Tibial artery (tissue), 4 donors: ENCODE measurements at regions not wholly inside any gene's neighbourhood (a gene's known extent, or its start where the extent isn't known, plus 50 kb on each side); places are given as distances from the start of the nearest gene placed in this dataset.

Experiments used
- DNase-seq, 2 donors: peaks; one replicate each; pipeline ENCODE4 v3.0.0-alpha.2; 2019
- H3K27ac ChIP-seq, 2 donors: fragments of 200-600 bp; sonication (generic) in 1 of 2; 1 replicate in 1 of 2; 2 replicates in 1 of 2; pipeline ENCODE4 v1.5.1; 2018 to 2019; ENCODE audit warnings: mild to moderate bottlenecking in 1 of 2
- H3K27me3 ChIP-seq, 2 donors: fragments of 200-600 bp; sonication (generic) in 1 of 2; one replicate each; pipeline versions ENCODE4 v1.5.1 to v1.6.0; 2016 to 2019
- H3K36me3 ChIP-seq, 3 donors: fragments of 200-600 bp; sonication (generic) in 2 of 3; one replicate each; pipeline ENCODE4 v1.5.1; 2016 to 2019; ENCODE audit warnings: mild to moderate bottlenecking in 2 of 3
- H3K4me1 ChIP-seq, 4 donors: fragments of 200-600 bp; sonication (generic) in 2 of 4; 1 replicate in 3 of 4; 2 replicates in 1 of 4; pipeline ENCODE4 v1.5.1; 2016 to 2019
- H3K4me3 ChIP-seq, 2 donors: fragments of 200-600 bp; sonication (generic) in 1 of 2; 1 replicate in 1 of 2; 2 replicates in 1 of 2; pipeline ENCODE4 v1.5.1; 2018 to 2019; ENCODE audit warnings: mild to moderate bottlenecking in 2 of 2
- H3K9me3 ChIP-seq, 3 donors: fragments of 200-600 bp; sonication (generic) in 1 of 3; one replicate each; pipeline ENCODE4 v1.5.1; 2016 to 2019
- CTCF ChIP-seq, 2 experiments: fragments of 200-600 bp in 1 of 2; fragments of 450-650 bp in 1 of 2; IDR thresholded peaks; one replicate each; pipeline ENCODE4 v1.5.1; 2017 to 2019; ENCODE audit warnings: antibody characterized with exemption in 2 of 2, mild to moderate bottlenecking in 1 of 2, moderate library complexity in 1 of 2
- intact Hi-C: fragments of 100-400 bp; cut with DNase I; formaldehyde crosslinking; loops from one replicate; pipeline ENCODE4 v1.15.0; 2023; ENCODE audit warnings: low total_unique reads

GRCh38 chr12:63326260-63326659 is 175.3 kb upstream of the AVPR1A start:
- H3K4me1 ChIP-seq, result peaks cover 0 to 17% (median 3%) of the 10 kb centered on the region in 4 donors
- H3K36me3 ChIP-seq, result no peaks in the 10 kb centered on the region
- no peak overlapping the region for H3K27ac ChIP-seq
- no peaks in the 10 kb centered on the region for H3K9me3 ChIP-seq
- no peak for DNase-seq
- TF ChIP-seq CTCF (IDR thresholded peaks at IDR 0.05), result no peak
- no peak overlapping the region for H3K4me3 ChIP-seq
- intact Hi-C loops, result no loop called here
- H3K27me3 ChIP-seq, result no peaks in the 10 kb centered on the region

DNA sequence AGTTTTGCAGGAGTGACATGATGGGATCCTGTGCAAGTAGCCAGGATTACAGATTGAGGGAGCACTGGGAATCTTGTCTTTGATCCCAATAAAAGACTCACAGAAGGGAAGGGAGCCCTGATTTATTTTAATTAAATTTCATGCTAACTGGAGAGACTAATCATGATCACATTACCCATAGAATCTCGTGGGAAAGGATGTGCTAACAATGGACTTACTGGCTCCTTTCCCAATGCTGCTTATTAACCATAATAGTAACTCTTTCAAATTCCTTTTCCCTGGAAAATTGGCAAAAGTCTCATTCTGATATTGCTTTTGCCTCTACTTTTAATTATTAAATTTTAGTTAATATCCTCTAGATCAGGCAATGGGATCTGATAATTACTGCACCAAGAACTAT is 174.8 kb upstream of the AVPR1A start:
- Histone ChIP-seq H3K27me3 (no peaks in the 10 kb centered on the region), H3K4me1 (peaks cover 0 to 17% (median 3%) of the 10 kb centered on the region in 4 donors), H3K4me3 (no peak overlapping the region), H3K36me3 (no peaks in the 10 kb centered on the region), H3K27ac (peak overlapping the region in 1 of 2 donors; percentile 27), H3K9me3 (no peaks in the 10 kb centered on the region)
- intact Hi-C loops, result no loop called here
- no peak for TF ChIP-seq CTCF (IDR thresholded peaks at IDR 0.05)
- DNase-seq, result no peak

DNA sequence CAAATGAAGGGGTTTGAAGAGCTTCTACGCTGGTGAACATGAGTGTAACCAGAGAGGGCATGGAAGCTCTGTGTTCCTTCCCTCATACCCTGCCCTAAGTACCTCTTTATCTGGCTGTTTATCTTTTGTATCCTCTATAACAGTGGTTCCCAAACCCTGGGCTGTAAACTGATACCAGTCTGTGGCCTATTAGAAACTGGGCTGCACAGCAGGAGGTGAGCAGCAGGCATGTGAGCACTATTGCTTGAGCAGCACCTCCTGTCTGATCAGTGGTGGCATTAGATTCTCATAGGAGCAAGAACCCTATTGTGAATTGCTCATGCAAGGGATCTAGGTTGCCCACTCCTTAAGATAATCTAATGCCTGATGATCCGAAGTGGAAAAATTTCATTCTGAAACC is 172.9 kb upstream of the AVPR1A start:
- no peak overlapping the region for H3K27ac ChIP-seq
- intact Hi-C loops, result no loop called here
- no peak for TF ChIP-seq CTCF (IDR thresholded peaks at IDR 0.05)
- peaks cover 0 to 34% (median 8%) of the 10 kb centered on the region in 4 donors for H3K4me1 ChIP-seq
- DNase-seq, result no peak
- H3K4me3 ChIP-seq, result no peak overlapping the region
- no peaks in the 10 kb centered on the region for H3K36me3 ChIP-seq
- H3K9me3 ChIP-seq, result no peaks in the 10 kb centered on the region
- no peaks in the 10 kb centered on the region for H3K27me3 ChIP-seq

DNA sequence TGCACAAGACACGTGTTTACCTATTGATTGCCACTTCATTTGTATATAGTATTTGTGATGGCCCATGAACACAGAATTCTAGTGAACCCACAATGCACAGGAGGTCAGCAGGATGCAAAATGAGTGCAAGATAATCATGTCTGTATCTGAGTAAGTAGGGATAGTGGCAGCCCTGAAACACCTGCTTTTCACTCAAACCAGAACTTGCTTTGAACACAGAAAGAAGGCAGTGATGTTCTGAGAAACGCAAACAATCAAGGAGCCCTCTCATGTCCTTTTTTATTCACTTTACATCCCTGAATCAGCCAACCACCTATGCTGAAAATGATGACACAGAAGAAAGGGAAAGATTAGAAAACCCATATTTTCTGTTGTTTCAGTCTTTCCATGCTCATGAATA is 170.4 kb upstream of the AVPR1A start:
- intact Hi-C loops, result no loop called here
- TF ChIP-seq CTCF (IDR thresholded peaks at IDR 0.05), result no peak
- no peak overlapping the region for H3K4me3 ChIP-seq
- H3K27me3 ChIP-seq, result no peaks in the 10 kb centered on the region
- no peaks in the 10 kb centered on the region for H3K9me3 ChIP-seq
- H3K4me1 ChIP-seq, result peaks cover 0 to 58% (median 11%) of the 10 kb centered on the region in 4 donors
- H3K27ac ChIP-seq, result no peak overlapping the region
- no peak for DNase-seq
- H3K36me3 ChIP-seq, result no peaks in the 10 kb centered on the region

DNA sequence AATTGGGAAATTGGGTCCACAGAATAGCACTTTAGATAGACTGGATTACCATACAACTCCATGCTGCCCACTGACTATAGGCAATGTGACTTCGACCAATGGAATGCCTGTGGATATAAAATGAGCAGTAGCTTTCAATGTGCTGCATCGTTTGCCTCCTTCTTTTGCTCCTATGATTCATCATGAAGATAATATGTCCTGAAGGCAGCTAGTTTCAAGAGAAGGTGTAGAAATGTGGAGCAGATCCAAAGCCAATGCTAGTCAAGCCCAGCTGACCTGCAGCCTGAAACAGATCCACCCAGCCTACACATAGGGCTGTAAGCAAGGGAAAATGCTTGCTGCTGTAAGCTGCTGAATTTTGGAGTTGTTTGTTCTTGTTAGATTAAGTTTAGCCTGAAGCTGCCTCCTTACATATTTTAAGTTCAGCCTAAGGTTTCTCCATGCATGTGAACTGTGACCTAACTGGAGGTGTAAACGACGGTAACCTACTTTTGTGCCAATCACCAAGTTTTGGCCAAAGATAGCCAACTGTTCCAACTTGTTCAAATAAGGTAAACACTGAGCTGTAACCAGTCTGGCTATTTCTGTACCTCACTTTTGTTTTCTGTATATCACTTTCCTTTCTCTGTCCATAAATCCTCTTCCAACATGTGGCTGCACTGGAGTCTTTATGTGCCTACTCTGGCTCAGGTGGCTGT is 169.1 kb upstream of the AVPR1A start:
- H3K9me3 ChIP-seq, result no peaks in the 10 kb centered on the region
- intact Hi-C loops, result no loop called here
- no peak for TF ChIP-seq CTCF (IDR thresholded peaks at IDR 0.05)

More for the DNA sequence above, 169.1 kb upstream of the AVPR1A start:
- H3K36me3 ChIP-seq, result no peaks in the 10 kb centered on the region
- no peaks in the 10 kb centered on the region for H3K27me3 ChIP-seq
- peak overlapping the region in 1 of 2 donors; percentile 75 for H3K27ac ChIP-seq
- no peak for DNase-seq
- no peak overlapping the region for H3K4me3 ChIP-seq
- H3K4me1 ChIP-seq, result peaks cover 0 to 50% (median 8%) of the 10 kb centered on the region in 4 donors
